Stimulated activated naive B cell treated with anti-CD40 and anti-IgM and Interleukin-4, amounts not matched to agents 10 μg/mL and 1 μg/mL and 100 μg/mL, for 72 hours (primary cell): ENCODE measurements at regions not wholly inside any gene's neighbourhood (a gene's known extent, or its start where the extent isn't known, plus 50 kb on each side); places are given as distances from the start of the nearest gene placed in this dataset.
"Not testable (repeated sequence)": the region's sequence is repeated elsewhere in the genome, so short reads cannot be mapped to it uniquely, and the experiment has no call there.

ENCODE experiments used
- ATAC-seq, 2 donors: fragments of 150-1000 bp; cut with Tn5 transposase; replicated peaks; 2 replicates each; pipeline ENCODE4 v1.10.0; 2021; ENCODE audit warnings: moderate library complexity in 1 of 2
- DNase-seq: peaks from one replicate; pipeline ENCODE4 v3.0.0; 2021
- H3K27ac Mint-ChIP-seq: one replicate; pipeline ENCODE4 v1.8.0; 2022; ENCODE audit warnings: mild to moderate bottlenecking, mixed read lengths
- H3K27me3 Mint-ChIP-seq, 2 donors: one replicate each; pipeline ENCODE4 v1.8.0; 2022; ENCODE audit warnings: mixed read lengths in 2 of 2
- H3K36me3 Mint-ChIP-seq, 2 donors: one replicate each; pipeline ENCODE4 v1.8.0; 2022; ENCODE audit warnings: mixed read lengths in 2 of 2, mild to moderate bottlenecking in 1 of 2
- H3K4me1 Mint-ChIP-seq, 2 donors: one replicate each; pipeline ENCODE4 v1.8.0; 2022; ENCODE audit warnings: mixed read lengths in 2 of 2, mild to moderate bottlenecking in 1 of 2
- H3K4me3 Mint-ChIP-seq, 2 donors: one replicate each; pipeline ENCODE4 v1.8.0; 2022; ENCODE audit warnings: mild to moderate bottlenecking in 2 of 2, mixed read lengths in 2 of 2, moderate library complexity in 1 of 2
- H3K9me3 Mint-ChIP-seq, 2 donors: one replicate each; pipeline ENCODE4 v1.8.0; 2022; ENCODE audit warnings: mixed read lengths in 2 of 2, mild to moderate bottlenecking in 1 of 2

DNA sequence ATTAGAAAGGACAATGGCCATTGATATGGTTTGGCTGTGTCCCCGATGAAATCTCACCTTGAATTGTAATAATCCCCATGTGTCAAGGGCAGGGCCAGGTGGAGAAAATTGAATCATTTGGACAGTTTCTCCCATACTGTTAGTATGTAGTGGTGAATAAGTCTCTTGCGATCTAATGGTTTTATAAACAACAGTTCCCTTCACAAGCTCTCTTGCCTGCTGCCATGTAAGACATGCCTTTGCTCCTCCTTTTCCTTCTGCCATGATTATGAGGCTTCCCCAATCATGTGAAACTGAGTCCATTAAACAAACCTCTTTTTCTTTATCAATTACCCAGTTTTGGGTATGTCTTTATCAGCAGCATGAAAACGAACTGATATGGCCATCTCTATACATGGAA lies 302.7 kb downstream of the SFMBT2 start:
- peaks cover 4 to 6% of the 10 kb centered on the region in 2 donors for H3K9me3 Mint-ChIP-seq
- H3K36me3 Mint-ChIP-seq = peaks cover 0 to 4% of the 10 kb centered on the region in 2 donors
- H3K4me1 Mint-ChIP-seq = peaks cover 4 to 5% of the 10 kb centered on the region in 2 donors
- no peaks in the 10 kb centered on the region for H3K27me3 Mint-ChIP-seq
- no peak overlapping the region for H3K27ac Mint-ChIP-seq
- H3K4me3 Mint-ChIP-seq = no peak overlapping the region
- DNase-seq = no peak
- no peak for ATAC-seq

- no peak for DNase-seq
- H3K9me3 Mint-ChIP-seq = peaks cover 4 to 6% of the 10 kb centered on the region in 2 donors
- no peak overlapping the region for H3K27ac Mint-ChIP-seq
- H3K4me3 Mint-ChIP-seq = no peak overlapping the region
- no peak for ATAC-seq
- peaks cover 0 to 4% of the 10 kb centered on the region in 2 donors for H3K36me3 Mint-ChIP-seq
- peaks cover 7 to 10% of the 10 kb centered on the region in 2 donors for H3K4me1 Mint-ChIP-seq
- H3K27me3 Mint-ChIP-seq = no peaks in the 10 kb centered on the region
Measured at GRCh38 chr10:7107285-7107684, 303.5 kb downstream of the SFMBT2 start.

- H3K9me3 Mint-ChIP-seq, ATAC-seq, H3K4me3 Mint-ChIP-seq, DNase-seq, H3K27ac Mint-ChIP-seq, H3K36me3 Mint-ChIP-seq, H3K27me3 Mint-ChIP-seq: not testable (repeated sequence)
- H3K4me1 Mint-ChIP-seq = peaks cover 7 to 10% of the 10 kb centered on the region in 2 donors
Measured at GRCh38 chr10:7104379-7104778, 306.5 kb downstream of the SFMBT2 start.

DNA sequence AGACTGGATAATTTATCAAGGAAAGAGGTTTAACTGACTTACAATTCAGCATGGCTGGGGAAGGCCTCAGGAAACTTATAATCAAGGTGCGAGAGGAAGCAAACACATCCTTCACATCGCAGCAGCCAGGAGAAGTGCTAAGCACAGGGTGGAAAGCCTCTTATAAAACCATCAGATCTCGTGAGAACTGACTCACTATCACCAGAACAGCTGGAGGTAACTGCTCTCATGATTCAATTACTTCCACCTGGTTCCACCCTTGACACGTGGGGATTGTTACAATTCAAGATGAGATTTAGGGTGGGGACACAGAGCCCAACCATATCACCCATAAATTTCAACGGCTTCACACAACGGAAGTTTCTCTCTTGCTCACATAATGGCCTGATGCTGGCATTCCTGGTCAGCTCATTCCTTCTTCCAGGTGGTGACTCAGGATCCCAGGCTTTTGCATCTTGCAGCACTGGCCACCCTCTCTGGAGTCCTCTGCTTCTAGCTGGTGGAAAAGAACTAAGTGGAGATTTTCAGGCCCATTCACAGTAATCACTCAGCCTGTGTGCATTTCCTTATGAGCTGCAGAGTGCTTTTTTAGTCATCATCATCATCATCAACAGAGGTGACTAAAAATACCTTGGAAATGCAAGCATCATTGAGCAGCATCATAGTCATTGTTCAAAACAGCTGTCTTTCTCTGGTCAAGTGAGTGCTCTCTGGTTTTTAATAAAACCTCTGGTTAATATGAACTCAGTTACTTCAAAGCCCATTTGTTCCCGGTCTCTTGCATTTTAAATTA lies 308.1 kb downstream of the SFMBT2 start:
- no peaks in the 10 kb centered on the region for H3K27me3 Mint-ChIP-seq
- DNase-seq = no peak
- peaks cover 0 to 4% of the 10 kb centered on the region in 2 donors for H3K9me3 Mint-ChIP-seq
- H3K36me3 Mint-ChIP-seq = no peaks in the 10 kb centered on the region
- peaks cover 7 to 10% of the 10 kb centered on the region in 2 donors for H3K4me1 Mint-ChIP-seq
- ATAC-seq = peak; percentile 88 to 96
- no peak overlapping the region for H3K4me3 Mint-ChIP-seq
- H3K27ac Mint-ChIP-seq = peak overlapping the region; percentile 37

- ATAC-seq = no peak
- Mint-ChIP-seq H3K27me3 (no peaks in the 10 kb centered on the region), H3K27ac (no peak overlapping the region), H3K4me1 (peaks cover 7 to 10% of the 10 kb centered on the region in 2 donors), H3K9me3 (peaks cover 0 to 4% of the 10 kb centered on the region in 2 donors), H3K36me3 (no peaks in the 10 kb centered on the region), H3K4me3 (no peak overlapping the region)
- no peak for DNase-seq
Measured at GRCh38 chr10:7102084-7102483, 308.8 kb downstream of the SFMBT2 start.

DNA sequence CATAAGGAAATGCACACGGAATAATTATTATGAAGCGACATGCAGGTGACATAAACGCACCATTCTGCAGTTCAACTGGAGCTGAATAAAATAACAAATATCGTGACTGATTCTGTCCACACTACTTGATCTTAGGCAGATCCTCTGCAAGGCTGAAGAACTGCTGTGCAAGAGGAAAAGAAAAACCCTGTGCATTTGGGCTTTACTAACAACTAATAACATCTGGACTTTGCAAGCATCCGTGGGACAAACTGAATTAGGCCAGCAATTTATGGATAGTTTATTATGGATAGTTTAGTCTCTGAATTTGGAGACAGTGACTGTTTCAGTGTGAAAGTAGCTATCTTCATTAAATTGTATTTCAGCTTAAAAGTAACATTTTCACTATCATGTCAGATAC lies 309.4 kb downstream of the SFMBT2 start:
- no peak for ATAC-seq
- DNase-seq = no peak
- Mint-ChIP-seq H3K4me1 (peaks cover 7 to 10% of the 10 kb centered on the region in 2 donors), H3K9me3 (peaks cover 0 to 4% of the 10 kb centered on the region in 2 donors), H3K36me3 (no peaks in the 10 kb centered on the region), H3K4me3 (no peak overlapping the region), H3K27ac (no peak overlapping the region), H3K27me3 (no peaks in the 10 kb centered on the region)

DNA sequence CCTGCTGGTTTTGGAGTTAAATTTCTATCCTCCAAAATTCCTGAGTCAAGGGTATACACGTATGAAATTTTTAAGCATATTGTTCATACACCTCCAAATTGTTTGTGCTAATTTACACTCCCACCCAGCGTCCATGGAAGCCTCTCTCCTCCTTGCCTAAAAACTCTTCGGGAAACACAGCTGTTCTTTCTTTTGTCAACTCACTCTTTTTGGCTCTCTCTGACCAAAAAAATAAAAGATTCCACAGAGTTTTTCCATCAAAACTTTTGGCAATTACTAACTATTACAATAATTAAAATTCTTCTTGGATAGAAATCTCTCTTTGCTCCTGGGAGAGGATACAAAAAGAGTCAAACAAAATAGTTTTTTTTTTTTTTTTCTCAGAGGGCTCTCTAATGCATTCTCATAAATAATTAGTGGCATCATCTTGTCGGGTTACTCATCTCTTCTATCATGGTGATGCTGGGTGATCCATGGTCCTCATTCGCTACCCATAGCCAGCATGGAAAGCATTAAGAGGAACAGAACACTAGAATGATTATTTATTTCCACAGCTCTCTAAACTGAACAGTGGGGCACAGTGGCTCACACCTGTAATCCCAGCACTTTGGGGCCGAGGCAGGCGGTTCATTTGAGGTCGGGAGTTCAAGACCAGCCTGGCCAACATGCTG lies 310.7 kb downstream of the SFMBT2 start:
- Mint-ChIP-seq H3K27ac (no peak overlapping the region), H3K9me3 (peaks cover 0 to 4% of the 10 kb centered on the region in 2 donors), H3K36me3 (no peaks in the 10 kb centered on the region), H3K27me3 (no peaks in the 10 kb centered on the region), H3K4me3 (no peak overlapping the region), H3K4me1 (peaks cover 7 to 10% of the 10 kb centered on the region in 2 donors)
- no peak for DNase-seq
- ATAC-seq = no peak

GRCh38 chr10:7098160-7098762 lies 312.6 kb downstream of the SFMBT2 start:
- Mint-ChIP-seq H3K9me3 (no peaks in the 10 kb centered on the region), H3K4me1 (peaks cover 4 to 7% of the 10 kb centered on the region in 2 donors), H3K27me3 (no peaks in the 10 kb centered on the region), H3K4me3 (no peak overlapping the region), H3K27ac (no peak overlapping the region), H3K36me3 (no peaks in the 10 kb centered on the region)
- no peak for ATAC-seq
- DNase-seq = no peak

DNA sequence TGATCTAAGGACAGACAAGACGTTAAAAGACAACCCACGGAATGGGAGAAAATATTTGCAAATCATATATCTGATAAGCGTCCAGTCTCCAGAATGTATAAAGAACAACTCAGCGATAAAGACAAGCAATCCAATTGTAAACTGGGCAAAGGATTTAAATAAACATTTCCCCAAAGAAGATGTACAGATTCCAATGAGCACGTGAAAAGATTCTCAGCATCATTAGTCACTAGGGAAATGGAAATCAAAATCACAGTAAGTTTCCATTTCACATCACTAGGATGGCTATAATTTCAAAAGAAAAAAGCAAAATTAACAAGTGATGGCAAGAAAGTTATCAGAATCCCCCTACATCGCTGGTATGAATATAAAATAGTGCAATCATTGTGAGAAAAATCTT lies 316.1 kb downstream of the SFMBT2 start:
- Mint-ChIP-seq H3K4me3 (no peak overlapping the region), H3K36me3 (no peaks in the 10 kb centered on the region), H3K27me3 (no peaks in the 10 kb centered on the region), H3K4me1 (no peaks in the 10 kb centered on the region), H3K27ac (no peak overlapping the region), H3K9me3 (no peaks in the 10 kb centered on the region)
- ATAC-seq = no peak
- DNase-seq = no peak

- DNase-seq (no peak), ATAC-seq (no peak)
- no peaks in the 10 kb centered on the region for H3K9me3 Mint-ChIP-seq
- H3K36me3 Mint-ChIP-seq = no peaks in the 10 kb centered on the region
- H3K4me1 Mint-ChIP-seq = no peaks in the 10 kb centered on the region
- no peaks in the 10 kb centered on the region for H3K27me3 Mint-ChIP-seq
- H3K4me3 Mint-ChIP-seq = no peak overlapping the region
- H3K27ac Mint-ChIP-seq = no peak overlapping the region
Measured at GRCh38 chr10:7093368-7093767, 317.5 kb downstream of the SFMBT2 start.

DNA sequence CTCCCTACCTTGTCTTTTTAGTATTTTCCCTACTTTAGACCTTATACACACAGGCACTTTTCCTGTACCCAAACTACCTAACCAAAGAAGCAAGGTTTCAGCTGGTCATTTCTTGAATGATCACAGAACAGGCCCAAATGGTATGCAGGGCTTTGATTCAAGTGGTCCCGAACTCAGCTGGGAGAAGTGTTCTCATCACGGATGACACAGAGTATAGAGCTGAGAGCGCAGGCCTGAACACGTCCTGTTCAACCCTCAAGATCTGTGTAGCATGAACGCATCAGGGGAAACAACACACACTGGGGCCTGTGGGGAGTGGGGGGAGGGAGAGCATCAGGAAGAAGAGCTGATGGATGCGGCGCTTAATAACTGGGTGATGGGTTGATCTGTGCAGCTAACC lies 318.2 kb downstream of the SFMBT2 start:
- H3K4me1 Mint-ChIP-seq = no peaks in the 10 kb centered on the region
- no peaks in the 10 kb centered on the region for H3K9me3 Mint-ChIP-seq
- ATAC-seq (no peak), DNase-seq (no peak)
- no peak overlapping the region for H3K27ac Mint-ChIP-seq
- H3K27me3 Mint-ChIP-seq = no peaks in the 10 kb centered on the region
- H3K36me3 Mint-ChIP-seq = no peaks in the 10 kb centered on the region
- no peak overlapping the region for H3K4me3 Mint-ChIP-seq

DNA sequence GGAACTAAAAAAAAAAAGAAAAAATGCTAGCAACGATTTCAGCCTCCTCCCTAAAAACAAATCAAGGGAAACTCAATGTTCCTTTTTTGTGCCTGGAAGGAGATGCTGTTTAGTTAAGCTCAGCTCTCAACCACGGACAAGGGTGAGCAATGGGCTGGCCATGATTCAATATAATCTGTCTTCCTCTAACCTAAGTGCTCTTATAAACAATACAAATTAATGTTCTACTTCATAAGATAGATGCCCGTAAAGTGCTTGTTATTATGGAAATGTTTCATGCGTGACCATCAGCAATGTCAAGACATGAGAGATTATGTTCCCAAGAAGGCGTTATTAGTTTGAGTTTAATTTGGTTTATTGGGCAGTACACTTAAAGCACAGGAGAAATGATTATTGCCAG lies 320.3 kb downstream of the SFMBT2 start:
- H3K4me1 Mint-ChIP-seq = no peaks in the 10 kb centered on the region
- no peaks in the 10 kb centered on the region for H3K36me3 Mint-ChIP-seq
- ATAC-seq (no peak), DNase-seq (no peak)
- no peak overlapping the region for H3K4me3 Mint-ChIP-seq
- no peak overlapping the region for H3K27ac Mint-ChIP-seq
- H3K27me3 Mint-ChIP-seq = peaks cover 0 to 4% of the 10 kb centered on the region in 2 donors
- no peaks in the 10 kb centered on the region for H3K9me3 Mint-ChIP-seq

GRCh38 chr10:7085913-7086589 lies 324.8 kb downstream of the SFMBT2 start:
- peaks cover 7 to 16% of the 10 kb centered on the region in 2 donors for H3K27me3 Mint-ChIP-seq
- no peak overlapping the region for H3K27ac Mint-ChIP-seq
- DNase-seq (no peak), ATAC-seq (no peak)
- H3K4me3 Mint-ChIP-seq = no peak overlapping the region
- H3K4me1 Mint-ChIP-seq = no peaks in the 10 kb centered on the region
- H3K9me3 Mint-ChIP-seq = no peaks in the 10 kb centered on the region
- no peaks in the 10 kb centered on the region for H3K36me3 Mint-ChIP-seq

DNA sequence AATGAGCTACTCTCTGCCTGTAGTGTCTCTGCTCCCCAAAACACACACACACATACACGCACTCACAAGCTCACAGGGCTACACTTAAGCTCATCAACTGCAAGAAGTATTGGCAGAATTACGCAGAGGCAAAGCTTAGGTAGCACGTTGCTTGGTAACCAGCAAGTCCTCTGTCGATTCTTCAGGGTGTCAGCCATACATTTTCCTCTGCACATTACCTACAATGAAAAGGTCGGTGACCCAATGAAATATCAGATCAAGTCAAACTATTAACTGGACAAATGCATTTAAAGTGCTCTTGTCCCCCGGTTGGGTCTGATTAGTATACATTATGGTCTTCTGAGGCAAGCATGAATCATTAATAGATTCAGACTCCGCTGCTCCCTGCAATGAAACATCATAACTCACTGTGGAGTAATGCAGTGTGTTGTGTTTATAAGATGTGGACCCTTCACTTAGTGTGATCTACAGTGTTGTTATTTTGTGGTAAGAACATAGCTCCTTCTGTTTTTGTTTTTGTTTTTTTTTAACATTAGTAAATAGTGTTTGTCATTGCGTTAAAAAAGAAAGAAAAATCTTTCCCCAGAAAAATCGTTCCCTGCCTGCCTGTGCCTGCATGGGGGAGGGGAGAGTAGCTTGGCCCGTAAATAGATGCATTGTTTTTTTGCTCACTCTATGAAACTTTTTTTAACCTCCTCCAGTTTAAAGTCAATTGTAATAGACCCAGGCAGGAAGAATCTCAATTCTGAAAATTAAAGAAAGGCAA lies 325.5 kb downstream of the SFMBT2 start:
- no peaks in the 10 kb centered on the region for H3K36me3 Mint-ChIP-seq
- H3K27ac Mint-ChIP-seq = no peak overlapping the region
- no peaks in the 10 kb centered on the region for H3K9me3 Mint-ChIP-seq
- DNase-seq = no peak
- H3K27me3 Mint-ChIP-seq = peaks cover 11 to 18% of the 10 kb centered on the region in 2 donors
- H3K4me1 Mint-ChIP-seq = no peaks in the 10 kb centered on the region
- no peak overlapping the region for H3K4me3 Mint-ChIP-seq
- no peak for ATAC-seq
